Aorta (tissue), 5 donors: ENCODE measurements at regions not wholly inside any gene's neighbourhood (a gene's known extent, or its start where the extent isn't known, plus 50 kb on each side); places are given as distances from the start of the nearest gene placed in this dataset.

Experiments
- ATAC-seq: fragments of 200-7000 bp; cut with Tn5 transposase; one replicate; pipeline ENCODE4 v1.9.1; 2022; ENCODE audit warnings: moderate library complexity; ENCODE audit not compliant: low FRiP score
- DNase-seq, 2 donors: peaks; one replicate each; pipeline ENCODE4 v3.0.0-alpha.2; 2020
- H3K27ac ChIP-seq, 2 donors: one replicate each; pipeline ENCODE4 v1.5.1; 2013; ENCODE audit warnings: low read length in 2 of 2, mild to moderate bottlenecking in 2 of 2, moderate library complexity in 2 of 2, control low read depth in 1 of 2, inconsistent platforms in 1 of 2, low read depth in 1 of 2
- H3K27me3 ChIP-seq, 2 donors: one replicate each; pipeline ENCODE4 v1.6.1; 2013; ENCODE audit warnings: control low read depth in 1 of 2, low read length in 1 of 2, mild to moderate bottlenecking in 1 of 2, moderate library complexity in 1 of 2; ENCODE audit not compliant: insufficient read depth in 2 of 2, control insufficient read depth in 1 of 2
- H3K36me3 ChIP-seq, 2 donors: one replicate each; pipeline ENCODE4 v1.6.1; 2013; ENCODE audit warnings: control low read depth in 1 of 2, low read length in 1 of 2, mild to moderate bottlenecking in 1 of 2; ENCODE audit not compliant: insufficient read depth in 2 of 2, control insufficient read depth in 1 of 2
- H3K4me1 ChIP-seq, 2 donors: one replicate each; pipeline ENCODE4 v1.6.1; 2013; ENCODE audit warnings: low read length in 2 of 2, control low read depth in 1 of 2, mild to moderate bottlenecking in 1 of 2, moderate library complexity in 1 of 2; ENCODE audit not compliant: insufficient read depth in 2 of 2, control insufficient read depth in 1 of 2
- H3K4me3 ChIP-seq, 2 donors: one replicate each; pipeline ENCODE4 v1.5.1; 2013; ENCODE audit warnings: low read length in 2 of 2, control low read depth in 1 of 2, mild to moderate bottlenecking in 1 of 2
- H3K9me3 ChIP-seq: one replicate; pipeline ENCODE4 v1.6.1; 2013; ENCODE audit warnings: mild to moderate bottlenecking, low read length; ENCODE audit not compliant: control insufficient read depth
- WGBS, 2 donors: extraction: QIAGEN DNeasy Blood & Tissue Kit; methylation state at CpG; one replicate each; pipeline ENCODE4 v1.1.7; 2013; 5-methylcytosine and 5-hydroxymethylcytosine counted together
- intact Hi-C, 2 donors: fragments of 100-400 bp; cut with DNase I; formaldehyde crosslinking; loops; one replicate each; pipeline versions ENCODE4 v1.14.2 to v1.15.0; 2022
- donor health status: healthy with polysubstance abuse.
- donor health status: Bipolar disorder and iron deficiency.
- donor health status: DM: no; HTN: no; CAD: no.
- donor health status: DM: no; HTN: no; CAD: no.
- donor health status: DM: yes; HTN: yes; CAD: no.

- 79 to 81% methylated on average over 17 of the region's 17 CpGs for WGBS, 2 donors
- Histone ChIP-seq H3K4me3 (no peak overlapping the region), H3K36me3 (no peaks in the 10 kb centered on the region), H3K4me1 (no peaks in the 10 kb centered on the region), H3K9me3 (peaks cover 10% of the 10 kb centered on the region), H3K27me3 (no peaks in the 10 kb centered on the region), H3K27ac (no peak overlapping the region)
- DNase-seq, result peak in 1 of 2 donors; percentile 55
- no peak for ATAC-seq
- intact Hi-C loops, result no loop called here
These were observed 94.2 kb upstream of the DLX2 start for GRCh38 chr2:172196768-172197431.

GRCh38 chr2:172198361-172198760 is 95.7 kb upstream of the DLX2 start:
- Histone ChIP-seq H3K4me1 (no peaks in the 10 kb centered on the region), H3K36me3 (no peaks in the 10 kb centered on the region), H3K4me3 (no peak overlapping the region), H3K27me3 (no peaks in the 10 kb centered on the region), H3K9me3 (peaks cover 7% of the 10 kb centered on the region), H3K27ac (no peak overlapping the region)
- intact Hi-C loops, result no loop called here
- no peak for DNase-seq
- ATAC-seq, result no peak
- 87 to 88% methylated on average over 4 of the region's 4 CpGs for WGBS, 2 donors

- DNase-seq (no peak), ATAC-seq (no peak)
- H3K9me3 ChIP-seq, result peaks cover 7% of the 10 kb centered on the region
- H3K4me1 ChIP-seq, result no peaks in the 10 kb centered on the region
- H3K27me3 ChIP-seq, result no peaks in the 10 kb centered on the region
- intact Hi-C loops, result no loop called here
- H3K4me3 ChIP-seq, result no peak overlapping the region
- WGBS, 2 donors, result 75 to 82% methylated on average over 1 of the region's 1 CpG
- H3K27ac ChIP-seq, result no peak overlapping the region
- H3K36me3 ChIP-seq, result no peaks in the 10 kb centered on the region
These were observed 96.2 kb upstream of the DLX2 start for GRCh38 chr2:172198908-172199307.

GRCh38 chr2:172200495-172201085 is 97.9 kb upstream of the DLX2 start:
- no peaks in the 10 kb centered on the region for H3K27me3 ChIP-seq
- intact Hi-C loops, result loop anchor here in 1 of 2 donors (10.0 kb wide), 1 partner anchor 264 kb away; no protein-coding TSS in a partner anchor
- no peaks in the 10 kb centered on the region for H3K4me1 ChIP-seq
- no peak overlapping the region for H3K27ac ChIP-seq
- ATAC-seq (no peak), DNase-seq (no peak)
- no peak overlapping the region for H3K4me3 ChIP-seq
- WGBS, 2 donors, result 81 to 85% methylated on average over 2 of the region's 2 CpGs
- H3K9me3 ChIP-seq, result peaks cover 5% of the 10 kb centered on the region
- H3K36me3 ChIP-seq, result no peaks in the 10 kb centered on the region

- no peak overlapping the region for H3K27ac ChIP-seq
- H3K36me3 ChIP-seq, result no peaks in the 10 kb centered on the region
- no peak overlapping the region for H3K4me3 ChIP-seq
- no peaks in the 10 kb centered on the region for H3K4me1 ChIP-seq
- DNase-seq (no peak), ATAC-seq (no peak)
- peaks cover 1% of the 10 kb centered on the region for H3K9me3 ChIP-seq
- intact Hi-C loops, result loop anchor here in 1 of 2 donors (10.0 kb wide), 1 partner anchor 260 kb away; no protein-coding TSS in a partner anchor
- 90 to 92% methylated on average over 7 of the region's 7 CpGs for WGBS, 2 donors
- no peaks in the 10 kb centered on the region for H3K27me3 ChIP-seq
These were observed 101.6 kb upstream of the DLX2 start for GRCh38 chr2:172204309-172204708.

- no peak for DNase-seq
- intact Hi-C loops, result loop anchor here in 1 of 2 donors (10.0 kb wide), 1 partner anchor 260 kb away; no protein-coding TSS in a partner anchor
- 91 to 94% methylated on average over 2 of the region's 2 CpGs for WGBS, 2 donors
- H3K4me3 ChIP-seq, result no peak overlapping the region
- ATAC-seq, result no peak
- no peak overlapping the region for H3K27ac ChIP-seq
- no peaks in the 10 kb centered on the region for H3K27me3 ChIP-seq
- H3K9me3 ChIP-seq, result peaks cover 1% of the 10 kb centered on the region
- H3K36me3 ChIP-seq, result no peaks in the 10 kb centered on the region
- no peaks in the 10 kb centered on the region for H3K4me1 ChIP-seq
These were observed 102.1 kb upstream of the DLX2 start for GRCh38 chr2:172204762-172205161.

- Histone ChIP-seq H3K9me3 (no peaks in the 10 kb centered on the region), H3K4me1 (no peaks in the 10 kb centered on the region), H3K4me3 (no peak overlapping the region), H3K36me3 (no peaks in the 10 kb centered on the region), H3K27ac (no peak overlapping the region), H3K27me3 (no peaks in the 10 kb centered on the region)
- 70 to 82% methylated on average over 4 of the region's 4 CpGs for WGBS, 2 donors
- intact Hi-C loops, result loop anchor here in 1 of 2 donors (10.0 kb wide), 1 partner anchor 260 kb away; no protein-coding TSS in a partner anchor
- DNase-seq (no peak), ATAC-seq (no peak)
These were observed 102.6 kb upstream of the DLX2 start for GRCh38 chr2:172205292-172205691.

GRCh38 chr2:172207911-172208310 is 105.2 kb upstream of the DLX2 start:
- ATAC-seq (no peak), DNase-seq (no peak)
- Histone ChIP-seq H3K4me3 (no peak overlapping the region), H3K27ac (no peak overlapping the region), H3K4me1 (no peaks in the 10 kb centered on the region), H3K27me3 (no peaks in the 10 kb centered on the region), H3K9me3 (no peaks in the 10 kb centered on the region), H3K36me3 (no peaks in the 10 kb centered on the region)
- intact Hi-C loops, result loop anchor here in 1 of 2 donors (10.0 kb wide), 1 partner anchor 257 kb away; no protein-coding TSS in a partner anchor
- WGBS, 2 donors, result 85 to 91% methylated on average over 5 of the region's 5 CpGs
